ENCODE measurements at regions not wholly inside any gene's neighbourhood (a gene's known extent, or its start where the extent isn't known, plus 50 kb on each side); places are given as distances from the start of the nearest gene placed in this dataset.

GRCh38 chr3:15977598-15978232 is 179.9 kb upstream of the ANKRD28 start:
- Histone ChIP-seq H3K27ac (ENCODE audit: low read length in 2 of 2) (no peak overlapping the region), H3K79me2 (ENCODE audit: control insufficient read depth, insufficient read depth, low read length) (no peaks in the 10 kb centered on the region), H3K4me3 (ENCODE audit: control extremely low read depth in 1 of 5, extremely low read depth in 1 of 5, insufficient read depth in 1 of 5, low read depth in 2 of 5, low read length in 4 of 5) (no peak overlapping the region), H3K9ac (ENCODE audit: low read length) (no peak overlapping the region), H4K20me1 (ENCODE audit: control insufficient read depth, insufficient read depth, low read length, poor library complexity, severe bottlenecking) (no peaks in the 10 kb centered on the region), H3K27me3 (replicated peaks in 1 of 4; ENCODE audit: control extremely low read depth in 1 of 4, control insufficient read depth in 3 of 4, insufficient read depth in 4 of 4, low read length in 3 of 4) (no peaks in the 10 kb centered on the region), H3K4me1 (ENCODE audit: control insufficient read depth in 2 of 2, insufficient read depth in 2 of 2, low read length in 2 of 2) (no peaks in the 10 kb centered on the region), H3K9me3 (ENCODE audit: control extremely low read depth in 1 of 3, control insufficient read depth in 2 of 3, insufficient read depth in 1 of 3, low read length in 2 of 3) (peaks cover 0 to 5% (median 0%) of the 10 kb centered on the region in 3 donors), H3K4me2 (replicated peaks; ENCODE audit: low read depth, low read length, poor library complexity, severe bottlenecking) (no peak overlapping the region), H2AFZ (ENCODE audit: insufficient read depth, low read depth, low read length, poor library complexity, severe bottlenecking) (no peak overlapping the region), H3K36me3 (replicated peaks in 1 of 2; ENCODE audit: control extremely low read depth in 1 of 2, control insufficient read depth in 1 of 2, extremely low read depth in 1 of 2, insufficient read depth in 2 of 2, low read length in 1 of 2) (no peaks in the 10 kb centered on the region)
- Mint-ChIP-seq H3K4me1 (no peaks in the 10 kb centered on the region), H3K9me3 (ENCODE audit: insufficient read depth) (no peaks in the 10 kb centered on the region), H3K27ac (no peak overlapping the region), H3K4me3 (no peak overlapping the region), H3K27me3 (no peaks in the 10 kb centered on the region)
- WGBS (ENCODE audit: insufficient coverage) = 96% methylated on average over 4 of the region's 6 CpGs
- DNase-seq = no peak
- TF ChIP-seq CTCF (IDR thresholded peaks at IDR 0.05) = no peak
- TF ChIP-seq EZH2 (IDR thresholded peaks at IDR 0.05; ENCODE audit: borderline replicate concordance, insufficient read depth, low read depth, low read length, poor library complexity, severe bottlenecking) = no peak
- intact Hi-C loops (cut with micrococcal nuclease) = no loop called here
- CTCF ChIA-PET = no interaction called here
- no peak for ATAC-seq (ENCODE audit: low read depth)
- POLR2A ChIA-PET = no interaction called here

GRCh38 chr3:15978801-15979200 is 181.0 kb upstream of the ANKRD28 start:
- POLR2A ChIA-PET = no interaction called here

More at GRCh38 chr3:15978801-15979200, 181.0 kb upstream of the ANKRD28 start:
- Mint-ChIP-seq H3K4me3 (no peak overlapping the region), H3K4me1 (no peaks in the 10 kb centered on the region), H3K9me3 (ENCODE audit: insufficient read depth) (no peaks in the 10 kb centered on the region), H3K27me3 (no peaks in the 10 kb centered on the region), H3K27ac (no peak overlapping the region)
- CTCF ChIA-PET = interaction anchor here (0.9 kb wide), 1 partner anchor 10 kb away, joined by 3 read pairs; no protein-coding TSS in a partner anchor
- H3K27ac ChIP-seq (ENCODE audit: low read length in 2 of 2) = no peak overlapping the region
- TF ChIP-seq EZH2 (IDR thresholded peaks at IDR 0.05; ENCODE audit: borderline replicate concordance, insufficient read depth, low read depth, low read length, poor library complexity, severe bottlenecking) (no peak), CTCF (IDR thresholded peaks at IDR 0.05) (no peak)
- H3K4me3 ChIP-seq (ENCODE audit: control extremely low read depth in 1 of 5, extremely low read depth in 1 of 5, insufficient read depth in 1 of 5, low read depth in 2 of 5, low read length in 4 of 5) = no peak overlapping the region
- H3K36me3 ChIP-seq (replicated peaks in 1 of 2; ENCODE audit: control extremely low read depth in 1 of 2, control insufficient read depth in 1 of 2, extremely low read depth in 1 of 2, insufficient read depth in 2 of 2, low read length in 1 of 2) = no peaks in the 10 kb centered on the region
- no peak overlapping the region for H3K4me2 ChIP-seq (replicated peaks; ENCODE audit: low read depth, low read length, poor library complexity, severe bottlenecking)
- no peak for DNase-seq
- no CpG with 5 or more reads among the region's 2 CpGs for WGBS (ENCODE audit: insufficient coverage)
- H3K79me2 ChIP-seq (ENCODE audit: control insufficient read depth, insufficient read depth, low read length) = no peaks in the 10 kb centered on the region
- no peak overlapping the region for H2AFZ ChIP-seq (ENCODE audit: insufficient read depth, low read depth, low read length, poor library complexity, severe bottlenecking)
- intact Hi-C loops (cut with micrococcal nuclease) = no loop called here
- no peak overlapping the region for H3K9ac ChIP-seq (ENCODE audit: low read length)
- no peaks in the 10 kb centered on the region for H3K27me3 ChIP-seq (replicated peaks in 1 of 4; ENCODE audit: control extremely low read depth in 1 of 4, control insufficient read depth in 3 of 4, insufficient read depth in 4 of 4, low read length in 3 of 4)
- ATAC-seq (ENCODE audit: low read depth) = no peak
- H3K9me3 ChIP-seq (ENCODE audit: control extremely low read depth in 1 of 3, control insufficient read depth in 2 of 3, insufficient read depth in 1 of 3, low read length in 2 of 3) = peaks cover 0 to 4% (median 0%) of the 10 kb centered on the region in 3 donors
- no peaks in the 10 kb centered on the region for H3K4me1 ChIP-seq (ENCODE audit: control insufficient read depth in 2 of 2, insufficient read depth in 2 of 2, low read length in 2 of 2)
- no peaks in the 10 kb centered on the region for H4K20me1 ChIP-seq (ENCODE audit: control insufficient read depth, insufficient read depth, low read length, poor library complexity, severe bottlenecking)
